CD4-positive, alpha-beta T cell (primary cell): ENCODE measurements at regions not wholly inside any gene's neighbourhood (a gene's known extent, or its start where the extent isn't known, plus 50 kb on each side); places are given as distances from the start of the nearest gene placed in this dataset.

Experiments used
- ATAC-seq: fragments of 200-7000 bp; cut with Tn5 transposase; one replicate; pipeline ENCODE4 v1.10.0; 2022; ENCODE audit warnings: mild to moderate bottlenecking; ENCODE audit not compliant: poor library complexity
- CTCF ChIA-PET: fragments of 350-600 bp; sonication (Branson Sonifier 250); formaldehyde crosslinking; loops from one replicate; lab custom pipeline; 2021; ENCODE audit warnings: antibody characterized with exemption, inconsistent platforms; lab: Charles Lee
- POLR2A ChIA-PET: fragments of 350-600 bp; sonication (Branson Sonifier 250); formaldehyde crosslinking; loops from one replicate; lab custom pipeline; 2021; ENCODE audit warnings: antibody characterized with exemption, inconsistent platforms; lab: Charles Lee
- DNase-seq, 14 experiments: peaks; one replicate each; pipeline ENCODE4 v3.0.0-alpha.2; 2013 to 2020; ENCODE audit warnings: mixed read lengths in 2 of 14
- H3K27ac ChIP-seq, 2 donors: one replicate each; pipeline versions ENCODE4 v1.5.1 to v1.7.0; 2013; ENCODE audit warnings: low read length in 2 of 2, low read depth in 1 of 2, mild to moderate bottlenecking in 1 of 2
- H3K27me3 ChIP-seq, 2 experiments: 1 replicate in 1 of 2; 2 replicates in 1 of 2; pipeline versions ENCODE4 v1.6.1 to v1.7.0; 2013; ENCODE audit warnings: low read length in 2 of 2, control low read depth in 1 of 2, mild to moderate bottlenecking in 1 of 2, moderate library complexity in 1 of 2; ENCODE audit not compliant: insufficient read depth in 2 of 2, control insufficient read depth in 1 of 2
- H3K36me3 ChIP-seq: one replicate; pipeline ENCODE4 v1.6.1; 2013; ENCODE audit warnings: low read length, control low read depth; ENCODE audit not compliant: insufficient read depth
- H3K4me1 ChIP-seq: one replicate; pipeline ENCODE4 v1.6.1; 2013; ENCODE audit warnings: low read length, control low read depth; ENCODE audit not compliant: insufficient read depth
- H3K4me3 ChIP-seq: one replicate; pipeline ENCODE4 v1.5.1; 2013; ENCODE audit warnings: mild to moderate bottlenecking, low read length, moderate library complexity
- H3K9me3 ChIP-seq, 2 experiments: 1 replicate in 1 of 2; 2 replicates in 1 of 2; pipeline versions ENCODE4 v1.6.1 to v1.7.0; 2013; ENCODE audit warnings: low read length in 2 of 2, mild to moderate bottlenecking in 2 of 2, control low read depth in 1 of 2, moderate library complexity in 1 of 2; ENCODE audit not compliant: control insufficient read depth in 1 of 2, insufficient read depth in 1 of 2
- H3K27ac Mint-ChIP-seq: one replicate; pipeline ENCODE4 v1.8.0; 2020; ENCODE audit warnings: mixed read lengths
- H3K27me3 Mint-ChIP-seq: one replicate; pipeline ENCODE4 v1.8.0; 2021; ENCODE audit warnings: mixed read lengths
- H3K36me3 Mint-ChIP-seq: one replicate; pipeline ENCODE4 v1.8.0; 2021; ENCODE audit warnings: low read depth, mixed read lengths
- H3K4me1 Mint-ChIP-seq: one replicate; pipeline ENCODE4 v1.8.0; 2021; ENCODE audit warnings: low read depth, mixed read lengths
- H3K4me3 Mint-ChIP-seq: one replicate; pipeline ENCODE4 v1.8.0; 2020; ENCODE audit warnings: mild to moderate bottlenecking, mixed read lengths
- H3K9me3 Mint-ChIP-seq: one replicate; pipeline ENCODE4 v1.8.0; 2020; ENCODE audit warnings: mixed read lengths
- intact Hi-C, 2 experiments: fragments of 100-400 bp; cut with DNase I in 1 of 2; cut with micrococcal nuclease in 1 of 2; formaldehyde crosslinking; loops; one replicate each; pipeline versions ENCODE4 v1.15.1 to v1.9.0; 2023 to 2025; cut with DNase I, micrococcal nuclease
- TF ChIP-seq, protein P1 (sequence below): fragments of 200-600 bp; IDR thresholded peaks from one replicate; pipeline ENCODE4 v1.8.0; 2022; ENCODE audit warnings: antibody characterized with exemption, mild to moderate bottlenecking

DNA sequence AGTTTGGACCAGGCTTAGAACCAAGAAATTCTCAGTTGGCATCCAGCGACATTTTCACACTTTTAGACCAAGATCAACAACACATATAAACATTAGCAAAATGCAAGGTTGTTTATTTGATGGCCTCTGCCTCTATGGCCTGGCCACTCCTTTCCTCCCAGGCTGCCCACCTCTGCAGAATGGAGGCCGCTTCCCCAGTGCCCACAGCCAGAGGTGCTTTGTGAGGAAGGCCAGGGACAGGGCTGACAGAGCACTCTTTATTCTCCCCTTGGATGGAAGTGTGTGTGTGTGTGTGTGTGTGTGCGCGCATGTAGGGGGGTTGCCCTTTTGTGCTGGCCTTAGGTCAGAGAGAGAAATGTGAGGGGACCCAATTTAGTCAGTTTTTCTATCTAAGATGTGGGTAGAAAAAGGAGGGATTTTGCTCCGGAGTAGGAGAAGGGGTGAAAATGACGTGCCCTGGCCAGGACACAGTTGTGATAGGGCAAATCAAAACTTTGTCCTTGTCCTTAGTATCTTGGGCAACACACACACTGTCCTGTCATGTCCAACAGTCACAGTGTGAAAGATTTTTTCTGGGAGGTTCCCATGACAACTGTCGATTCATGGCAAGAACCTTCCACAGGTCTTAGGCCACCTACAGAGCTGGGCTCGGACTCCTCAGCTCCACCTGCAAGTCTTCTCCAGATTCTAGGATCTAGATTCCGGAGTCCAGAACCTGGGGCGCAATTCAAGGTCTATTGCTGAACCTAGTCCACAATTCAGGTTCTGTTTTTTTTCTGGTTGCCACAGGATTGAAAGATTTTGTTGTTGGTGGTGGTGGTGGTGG lies 104.9 kb upstream of the SLC2A1 start:
- TF ChIP-seq, protein P1, sequence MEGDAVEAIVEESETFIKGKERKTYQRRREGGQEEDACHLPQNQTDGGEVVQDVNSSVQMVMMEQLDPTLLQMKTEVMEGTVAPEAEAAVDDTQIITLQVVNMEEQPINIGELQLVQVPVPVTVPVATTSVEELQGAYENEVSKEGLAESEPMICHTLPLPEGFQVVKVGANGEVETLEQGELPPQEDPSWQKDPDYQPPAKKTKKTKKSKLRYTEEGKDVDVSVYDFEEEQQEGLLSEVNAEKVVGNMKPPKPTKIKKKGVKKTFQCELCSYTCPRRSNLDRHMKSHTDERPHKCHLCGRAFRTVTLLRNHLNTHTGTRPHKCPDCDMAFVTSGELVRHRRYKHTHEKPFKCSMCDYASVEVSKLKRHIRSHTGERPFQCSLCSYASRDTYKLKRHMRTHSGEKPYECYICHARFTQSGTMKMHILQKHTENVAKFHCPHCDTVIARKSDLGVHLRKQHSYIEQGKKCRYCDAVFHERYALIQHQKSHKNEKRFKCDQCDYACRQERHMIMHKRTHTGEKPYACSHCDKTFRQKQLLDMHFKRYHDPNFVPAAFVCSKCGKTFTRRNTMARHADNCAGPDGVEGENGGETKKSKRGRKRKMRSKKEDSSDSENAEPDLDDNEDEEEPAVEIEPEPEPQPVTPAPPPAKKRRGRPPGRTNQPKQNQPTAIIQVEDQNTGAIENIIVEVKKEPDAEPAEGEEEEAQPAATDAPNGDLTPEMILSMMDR = no peak
- intact Hi-C loops = no loop called here
- H3K9me3 Mint-ChIP-seq = no peaks in the 10 kb centered on the region
- DNase-seq (no peak), ATAC-seq (no peak)
- Histone ChIP-seq H3K4me1 (peaks cover 13% of the 10 kb centered on the region), H3K27ac (no peak overlapping the region), H3K9me3 (no peaks in the 10 kb centered on the region), H3K4me3 (no peak overlapping the region), H3K36me3 (no peaks in the 10 kb centered on the region), H3K27me3 (no peaks in the 10 kb centered on the region)
- H3K4me1 Mint-ChIP-seq = peaks cover 20% of the 10 kb centered on the region
- CTCF ChIA-PET = no interaction called here
- H3K36me3 Mint-ChIP-seq = no peaks in the 10 kb centered on the region
- H3K4me3 Mint-ChIP-seq = no peak overlapping the region
- no peak overlapping the region for H3K27ac Mint-ChIP-seq
- H3K27me3 Mint-ChIP-seq = no peaks in the 10 kb centered on the region
- POLR2A ChIA-PET = no interaction called here

DNA sequence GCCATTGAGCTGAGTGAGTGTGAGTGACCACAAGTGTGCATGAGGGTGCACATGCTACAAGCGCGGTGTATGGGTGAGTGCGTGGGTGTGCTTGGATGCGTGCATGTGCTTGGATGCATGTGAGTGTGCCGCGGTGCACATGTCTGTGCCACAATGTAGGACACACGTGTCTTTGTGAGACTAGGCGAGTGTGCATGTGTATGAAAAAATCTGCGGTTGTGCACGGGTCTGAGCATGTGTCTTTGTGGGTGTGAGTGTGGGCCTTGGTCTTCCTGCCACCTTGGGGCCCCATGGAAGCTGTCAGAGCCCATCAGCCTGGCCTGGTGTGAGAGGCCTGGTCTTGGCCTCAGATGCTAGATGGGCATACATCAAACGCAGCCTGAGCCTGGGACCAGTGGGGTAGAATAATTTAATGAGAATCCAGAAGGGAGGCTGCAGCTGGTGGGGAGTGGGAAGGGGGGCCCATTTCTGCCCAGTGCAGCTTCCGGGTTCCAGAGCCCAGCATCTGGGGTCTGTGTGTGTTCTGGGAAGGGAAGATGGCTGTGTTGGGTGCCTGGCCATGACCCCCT lies 103.9 kb upstream of the SLC2A1 start:
- ChIA-PET POLR2A (no interaction called here), CTCF (interaction anchor here (1.0 kb wide), 1 partner anchor 149 kb away, joined by 4 read pairs; no protein-coding TSS in a partner anchor)
- Mint-ChIP-seq H3K27me3 (no peaks in the 10 kb centered on the region), H3K27ac (no peak overlapping the region), H3K36me3 (no peaks in the 10 kb centered on the region), H3K9me3 (no peaks in the 10 kb centered on the region), H3K4me3 (no peak overlapping the region), H3K4me1 (peaks cover 20% of the 10 kb centered on the region)
- intact Hi-C loops = no loop called here
- Histone ChIP-seq H3K9me3 (no peaks in the 10 kb centered on the region), H3K27ac (no peak overlapping the region), H3K4me3 (no peak overlapping the region), H3K4me1 (peaks cover 10% of the 10 kb centered on the region), H3K27me3 (no peaks in the 10 kb centered on the region), H3K36me3 (no peaks in the 10 kb centered on the region)
- TF ChIP-seq, protein P1 = no peak
- DNase-seq (no peak), ATAC-seq (no peak)

DNA sequence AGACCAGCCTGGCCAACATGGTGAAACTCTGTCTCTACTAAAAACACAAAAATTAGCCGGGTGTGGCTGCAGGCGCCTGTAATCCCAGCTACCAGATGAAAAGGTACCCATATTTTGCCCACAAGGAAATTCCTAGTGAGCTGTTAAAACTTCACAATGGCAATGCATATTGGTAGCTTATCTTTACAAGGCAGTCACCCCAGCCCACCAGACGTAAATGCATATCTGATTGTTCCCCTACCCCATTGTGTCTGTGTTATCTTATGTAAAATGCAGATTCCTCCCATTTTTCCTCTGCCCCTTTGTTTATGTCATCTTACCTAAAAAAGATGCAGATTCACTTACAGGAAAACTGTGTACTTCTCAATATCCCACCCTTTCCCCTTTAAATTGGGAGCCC lies 103.1 kb upstream of the SLC2A1 start:
- no peak overlapping the region for H3K4me3 Mint-ChIP-seq
- ChIA-PET POLR2A (interaction anchor here (1.0 kb wide), 1 partner anchor 137 kb away, joined by 3 read pairs; no protein-coding TSS in a partner anchor), CTCF (interaction anchor here (0.9 to 1.0 kb wide), 2 partner anchors 148 to 149 kb away, joined by 4 read pairs; no protein-coding TSS in a partner anchor)
- H3K27ac Mint-ChIP-seq = no peak overlapping the region
- TF ChIP-seq, protein P1 = no peak
- intact Hi-C loops = no loop called here
- DNase-seq (no peak), ATAC-seq (no peak)
- H3K36me3 Mint-ChIP-seq = no peaks in the 10 kb centered on the region
- Histone ChIP-seq H3K9me3 (no peaks in the 10 kb centered on the region), H3K4me3 (no peak overlapping the region), H3K4me1 (peaks cover 8% of the 10 kb centered on the region), H3K27me3 (no peaks in the 10 kb centered on the region), H3K36me3 (no peaks in the 10 kb centered on the region), H3K27ac (no peak overlapping the region)
- no peaks in the 10 kb centered on the region for H3K27me3 Mint-ChIP-seq
- H3K9me3 Mint-ChIP-seq = no peaks in the 10 kb centered on the region
- H3K4me1 Mint-ChIP-seq = peaks cover 11% of the 10 kb centered on the region
